K562 (cell line): ENCODE measurements at regions not wholly inside any gene's neighbourhood (a gene's known extent, or its start where the extent isn't known, plus 50 kb on each side); places are given as distances from the start of the nearest gene placed in this dataset.

Experiments
- ATAC-seq: fragments of 200-7000 bp; cut with Tn5 transposase; 3 replicates; pipeline ENCODE4 v1.9.1; 2020; ENCODE audit warnings: moderate library complexity
- BruUV-seq: library from RNA; stranded (reverse); fragments of 400-500 nt; replicated peaks from 2 replicates; lab custom pipeline; 2021; lab: Mats Ljungman, UMichigan
- CTCF ChIA-PET: fragments of 300-600 bp; formaldehyde crosslinking; extraction: SDS; loops from one replicate; lab custom pipeline; 2021; ENCODE audit warnings: low intra/inter-chr PET ratio; lab: Yijun Ruan, JAX
- POLR2A ChIA-PET: fragments of 300-600, 350-650 bp; sonication (Branson Sonifier 250); formaldehyde crosslinking; extraction: SDS; loops from one replicate; lab custom pipeline; 2021; ENCODE audit warnings: antibody characterized with exemption, inconsistent platforms; lab: Yijun Ruan, JAX
- DNase-seq, 4 experiments: peaks; one replicate each; pipeline versions ENCODE4 v3.0.0 to v3.0.0-alpha.2; 2011 to 2018; ENCODE audit warnings: low spot score in 3 of 4, mixed read lengths in 3 of 4; ENCODE audit errors: extremely low read depth in 1 of 4
- FAIRE-seq: peaks from 2 replicates; lab custom pipeline; 2011; peaks lifted over from hg19 to GRCh38; lab: Jason Lieb, UNC
- H2AFZ ChIP-seq: 2 replicates; pipeline ENCODE4 v1.6.0; 2011; ENCODE audit warnings: low read depth, low read length, control low read depth, inconsistent platforms
- H3K27ac ChIP-seq: fragments of 200-600 bp; 3 replicates; pipeline ENCODE4 v1.8.0; 2011; ENCODE audit warnings: low read depth, mild to moderate bottlenecking, control low read depth, inconsistent platforms, low read length, moderate library complexity, mixed read lengths; ENCODE audit errors: extremely low read depth
- H3K27me3 ChIP-seq, 2 experiments: fragments of 300-600 bp in 1 of 2; 2 replicates in 1 of 2; 3 replicates in 1 of 2; pipeline versions ENCODE4 v1.6.0 to v1.8.0; 2011; ENCODE audit warnings: inconsistent platforms in 2 of 2, low read length in 2 of 2, mild to moderate bottlenecking in 1 of 2, mixed read lengths in 1 of 2, moderate library complexity in 1 of 2; ENCODE audit not compliant: control insufficient read depth in 2 of 2, insufficient read depth in 2 of 2
- H3K36me3 ChIP-seq: fragments of 300-600 bp; 3 replicates; pipeline ENCODE4 v1.8.0; 2011; ENCODE audit warnings: mild to moderate bottlenecking, low read length, inconsistent platforms; ENCODE audit not compliant: control insufficient read depth, insufficient read depth
- H3K4me1 ChIP-seq, 2 experiments: fragments of 200-600 bp in 1 of 2; replicated peaks in 1 of 2; 2 replicates in 1 of 2; 3 replicates in 1 of 2; pipeline versions ENCODE4 v1.5.1 to v1.8.0; 2011; ENCODE audit warnings: inconsistent platforms in 2 of 2, low read length in 2 of 2, mild to moderate bottlenecking in 1 of 2, mixed read lengths in 1 of 2, moderate library complexity in 1 of 2; ENCODE audit not compliant: control insufficient read depth in 2 of 2, insufficient read depth in 2 of 2
- H3K4me2 ChIP-seq: 2 replicates; pipeline ENCODE4 v1.6.1; 2011; ENCODE audit warnings: low read length, control low read depth, inconsistent platforms, mixed read lengths; ENCODE audit not compliant: insufficient read depth
- H3K4me3 ChIP-seq: fragments of 200-600 bp; sonication (generic), shearing (Covaris generic); 2 replicates; pipeline ENCODE4 v1.5.1; 2016; ENCODE audit warnings: control low read depth, inconsistent platforms
- H3K79me2 ChIP-seq: fragments of 200-600 bp; 3 replicates; pipeline ENCODE4 v1.8.0; 2011; ENCODE audit warnings: low read length, inconsistent platforms; ENCODE audit not compliant: control insufficient read depth, insufficient read depth
- H3K9ac ChIP-seq, 2 experiments: 2 replicates each; pipeline versions ENCODE4 v1.6.0 to v1.6.1; 2011; ENCODE audit warnings: low read depth in 2 of 2, low read length in 2 of 2, control low read depth in 1 of 2, inconsistent platforms in 1 of 2, mild to moderate bottlenecking in 1 of 2, mixed read lengths in 1 of 2; ENCODE audit not compliant: insufficient read depth in 1 of 2
- H3K9me1 ChIP-seq: one replicate; pipeline ENCODE4 v1.6.0; 2011; ENCODE audit warnings: inconsistent platforms, mild to moderate bottlenecking, low read length, moderate library complexity; ENCODE audit not compliant: control insufficient read depth, insufficient read depth
- H3K9me3 ChIP-seq: replicated peaks from 2 replicates; pipeline ENCODE4 v1.5.1; 2011; ENCODE audit warnings: low read depth, low read length, inconsistent platforms; ENCODE audit not compliant: control insufficient read depth, insufficient read depth
- H4K20me1 ChIP-seq: replicated peaks from 2 replicates; pipeline ENCODE4 v1.6.1; 2011; ENCODE audit warnings: low read length, inconsistent platforms, mixed read lengths; ENCODE audit not compliant: control insufficient read depth, insufficient read depth
- ADNP ChIP-seq: fragments of 200-800 bp; sonication (Bioruptor generic); IDR thresholded peaks from 2 replicates; pipeline ENCODE4 v1.6.1; 2016; ENCODE audit warnings: missing genetic modification characterization, missing compliant biosample characterization
- DPF2 ChIP-seq: fragments of 450-650 bp; IDR thresholded peaks from 2 replicates; pipeline ENCODE4 v1.6.1; 2016
- FIP1L1 ChIP-seq: fragments of 200-400 bp; formaldehyde crosslinking; IDR thresholded peaks from 2 replicates; pipeline ENCODE4 v1.6.1; 2018; ENCODE audit warnings: mild to moderate bottlenecking, low read depth, low read length; ENCODE audit not compliant: poor library complexity, severe bottlenecking
- PRMT5 ChIP-seq: sonication (generic); formaldehyde crosslinking; IDR thresholded peaks from 2 replicates; pipeline ENCODE4 v1.5.0; 2020; ENCODE audit warnings: missing genetic modification reagents
- TAF7 ChIP-seq: fragments of 450-650 bp; IDR thresholded peaks from 2 replicates; pipeline ENCODE4 v1.6.1; 2016; ENCODE audit warnings: missing genetic modification characterization, missing compliant biosample characterization
- TCF7L2 ChIP-seq: fragments of 150-350 bp; IDR thresholded peaks from 2 replicates; pipeline ENCODE4 v1.6.1; 2016; ENCODE audit warnings: low read depth, mild to moderate bottlenecking, low read length, moderate library complexity
- TRIM24 ChIP-seq, 2 experiments: fragments of 450-650 bp; IDR thresholded peaks; 2 replicates each; pipeline ENCODE4 v1.6.1; 2016
- ZKSCAN1 ChIP-seq: fragments of 150-350 bp; IDR thresholded peaks from 2 replicates; pipeline ENCODE4 v1.6.1; 2016; ENCODE audit warnings: low read depth, low read length
- ZNF263 ChIP-seq: sonication (generic); formaldehyde crosslinking; IDR thresholded peaks from 2 replicates; pipeline ENCODE4 v1.8.0; 2022; ENCODE audit warnings: mild to moderate bottlenecking, missing genetic modification reagents, borderline replicate concordance
- ZNF274 ChIP-seq: IDR thresholded peaks from 2 replicates; pipeline ENCODE4 v1.6.1; 2011; ENCODE audit warnings: low read depth, mild to moderate bottlenecking, low read length, moderate library complexity, borderline replicate concordance
- ZNF3 ChIP-seq: fragments of 250-450 bp; sonication (Bioruptor Pico); IDR thresholded peaks from 2 replicates; pipeline ENCODE4 v1.5.0; 2021; ENCODE audit warnings: mild to moderate bottlenecking, moderate library complexity
- ZZZ3 ChIP-seq: fragments of 450-650 bp; IDR thresholded peaks from 2 replicates; pipeline ENCODE4 v1.6.1; 2016; ENCODE audit warnings: antibody characterized with exemption, mild to moderate bottlenecking, moderate library complexity
- WGBS: fragments of 100-300 bp; shearing (Covaris generic); methylation state at CpG from one replicate; pipeline ENCODE4 v1.1.6; 2016; ENCODE audit warnings: low coverage, mixed read lengths; ENCODE audit not compliant: insufficient coverage; ENCODE audit errors: missing lambda C conversion rate; 5-methylcytosine and 5-hydroxymethylcytosine counted together
- in situ Hi-C: fragments of 300-500 bp; cut with MboI; formaldehyde crosslinking; loops from 4 replicates; pipeline ENCODE4 v1.15.0; 2018; ENCODE audit warnings: inconsistent platforms, mixed read lengths
- intact Hi-C: fragments of 100-400 bp; cut with micrococcal nuclease; formaldehyde crosslinking; loops from 2 replicates; pipeline ENCODE4 v1.14.2; 2022
- TF ChIP-seq, protein P1 (sequence below): fragments of 250-450 bp; sonication (Bioruptor Pico); IDR thresholded peaks from 2 replicates; pipeline ENCODE4 v1.4.0; 2020; ENCODE audit warnings: mild to moderate bottlenecking
- TF ChIP-seq, protein P2 (sequence below): fragments of 250-450 bp; sonication (Bioruptor Pico); IDR thresholded peaks from 2 replicates; pipeline ENCODE4 v1.4.0; 2020; ENCODE audit warnings: mild to moderate bottlenecking, moderate library complexity
- TF ChIP-seq, protein P3 (sequence below): sonication (generic); formaldehyde crosslinking; IDR thresholded peaks from 2 replicates; pipeline ENCODE4 v1.8.1; 2023; ENCODE audit warnings: mild to moderate bottlenecking, missing genetic modification reagents
- TF ChIP-seq, protein P4 (sequence below): fragments of 250-450 bp; sonication (Bioruptor Pico); IDR thresholded peaks from 2 replicates; pipeline ENCODE4 v1.8.0; 2021; ENCODE audit warnings: borderline replicate concordance, mild to moderate bottlenecking, moderate library complexity; ENCODE audit not compliant: poor library complexity, severe bottlenecking

DNA sequence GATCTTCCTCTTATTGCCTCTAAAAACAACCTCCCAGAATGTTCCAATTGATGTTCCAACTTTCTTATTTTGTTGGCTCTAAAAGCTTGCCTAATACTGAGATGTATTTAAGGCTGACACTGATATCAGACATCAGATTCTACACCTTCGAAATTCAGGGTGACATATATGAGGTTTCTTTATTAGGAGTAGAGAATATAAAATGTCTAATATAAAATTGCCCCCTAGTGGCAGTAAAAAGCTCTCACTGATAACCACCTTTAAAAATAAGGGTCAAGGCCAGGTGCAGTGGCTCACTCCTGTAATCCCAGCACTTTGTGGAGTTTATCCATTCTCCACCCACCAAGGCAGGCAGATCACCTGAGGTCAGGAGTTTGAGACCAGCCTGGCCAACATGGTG lies 789.7 kb upstream of the SLC39A10 start:
- Histone ChIP-seq H3K9me3 (no peaks in the 10 kb centered on the region), H3K9ac (no peak overlapping the region), H3K79me2 (no peaks in the 10 kb centered on the region), H2AFZ (no peak overlapping the region), H3K9me1 (no peaks in the 10 kb centered on the region), H4K20me1 (no peaks in the 10 kb centered on the region), H3K27ac (no peak overlapping the region), H3K4me3 (no peak overlapping the region), H3K4me2 (no peak overlapping the region), H3K36me3 (no peaks in the 10 kb centered on the region), H3K4me1 (no peaks in the 10 kb centered on the region), H3K27me3 (no peaks in the 10 kb centered on the region)
- BruUV-seq, result no TSS peak
- intact Hi-C loops, result no loop called here
- DNase-seq, result peak in 1 of 4 experiments; percentile 1
- CTCF ChIA-PET, result no interaction called here
- 0% methylated on average over 1 of the region's 1 CpG for WGBS
- in situ Hi-C loops, result no loop called here
- no peak for FAIRE-seq
- POLR2A ChIA-PET, result no interaction called here
- ATAC-seq, result no peak
- TF ChIP-seq TCF7L2 (no peak), DPF2 (no peak), TAF7 (tag) (no peak), ZNF3 (CRISPR knock-in tag) (no peak), PRMT5 (no peak), ZKSCAN1 (no peak), FIP1L1 (no peak), ADNP (tag) (no peak), TRIM24 (IDR thresholded peaks at IDR 0.05) (no peak), ZNF263 (no peak), ZNF274 (no peak), ZZZ3 (no peak)
- TF ChIP-seq, protein P1, sequence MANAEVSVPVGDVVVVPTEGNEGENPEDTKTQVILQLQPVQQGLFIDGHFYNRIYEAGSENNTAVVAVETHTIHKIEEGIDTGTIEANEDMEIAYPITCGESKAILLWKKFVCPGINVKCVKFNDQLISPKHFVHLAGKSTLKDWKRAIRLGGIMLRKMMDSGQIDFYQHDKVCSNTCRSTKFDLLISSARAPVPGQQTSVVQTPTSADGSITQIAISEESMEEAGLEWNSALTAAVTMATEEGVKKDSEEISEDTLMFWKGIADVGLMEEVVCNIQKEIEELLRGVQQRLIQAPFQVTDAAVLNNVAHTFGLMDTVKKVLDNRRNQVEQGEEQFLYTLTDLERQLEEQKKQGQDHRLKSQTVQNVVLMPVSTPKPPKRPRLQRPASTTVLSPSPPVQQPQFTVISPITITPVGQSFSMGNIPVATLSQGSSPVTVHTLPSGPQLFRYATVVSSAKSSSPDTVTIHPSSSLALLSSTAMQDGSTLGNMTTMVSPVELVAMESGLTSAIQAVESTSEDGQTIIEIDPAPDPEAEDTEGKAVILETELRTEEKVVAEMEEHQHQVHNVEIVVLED (CRISPR knock-in tag), result no peak
- TF ChIP-seq, protein P2, sequence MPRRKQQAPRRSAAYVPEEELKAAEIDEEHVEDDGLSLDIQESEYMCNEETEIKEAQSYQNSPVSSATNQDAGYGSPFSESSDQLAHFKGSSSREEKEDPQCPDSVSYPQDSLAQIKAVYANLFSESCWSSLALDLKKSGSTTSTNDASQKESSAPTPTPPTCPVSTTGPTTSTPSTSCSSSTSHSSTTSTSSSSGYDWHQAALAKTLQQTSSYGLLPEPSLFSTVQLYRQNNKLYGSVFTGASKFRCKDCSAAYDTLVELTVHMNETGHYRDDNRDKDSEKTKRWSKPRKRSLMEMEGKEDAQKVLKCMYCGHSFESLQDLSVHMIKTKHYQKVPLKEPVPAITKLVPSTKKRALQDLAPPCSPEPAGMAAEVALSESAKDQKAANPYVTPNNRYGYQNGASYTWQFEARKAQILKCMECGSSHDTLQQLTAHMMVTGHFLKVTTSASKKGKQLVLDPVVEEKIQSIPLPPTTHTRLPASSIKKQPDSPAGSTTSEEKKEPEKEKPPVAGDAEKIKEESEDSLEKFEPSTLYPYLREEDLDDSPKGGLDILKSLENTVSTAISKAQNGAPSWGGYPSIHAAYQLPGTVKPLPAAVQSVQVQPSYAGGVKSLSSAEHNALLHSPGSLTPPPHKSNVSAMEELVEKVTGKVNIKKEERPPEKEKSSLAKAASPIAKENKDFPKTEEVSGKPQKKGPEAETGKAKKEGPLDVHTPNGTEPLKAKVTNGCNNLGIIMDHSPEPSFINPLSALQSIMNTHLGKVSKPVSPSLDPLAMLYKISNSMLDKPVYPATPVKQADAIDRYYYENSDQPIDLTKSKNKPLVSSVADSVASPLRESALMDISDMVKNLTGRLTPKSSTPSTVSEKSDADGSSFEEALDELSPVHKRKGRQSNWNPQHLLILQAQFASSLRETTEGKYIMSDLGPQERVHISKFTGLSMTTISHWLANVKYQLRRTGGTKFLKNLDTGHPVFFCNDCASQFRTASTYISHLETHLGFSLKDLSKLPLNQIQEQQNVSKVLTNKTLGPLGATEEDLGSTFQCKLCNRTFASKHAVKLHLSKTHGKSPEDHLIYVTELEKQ (CRISPR knock-in tag), result no peak
- TF ChIP-seq, protein P3, sequence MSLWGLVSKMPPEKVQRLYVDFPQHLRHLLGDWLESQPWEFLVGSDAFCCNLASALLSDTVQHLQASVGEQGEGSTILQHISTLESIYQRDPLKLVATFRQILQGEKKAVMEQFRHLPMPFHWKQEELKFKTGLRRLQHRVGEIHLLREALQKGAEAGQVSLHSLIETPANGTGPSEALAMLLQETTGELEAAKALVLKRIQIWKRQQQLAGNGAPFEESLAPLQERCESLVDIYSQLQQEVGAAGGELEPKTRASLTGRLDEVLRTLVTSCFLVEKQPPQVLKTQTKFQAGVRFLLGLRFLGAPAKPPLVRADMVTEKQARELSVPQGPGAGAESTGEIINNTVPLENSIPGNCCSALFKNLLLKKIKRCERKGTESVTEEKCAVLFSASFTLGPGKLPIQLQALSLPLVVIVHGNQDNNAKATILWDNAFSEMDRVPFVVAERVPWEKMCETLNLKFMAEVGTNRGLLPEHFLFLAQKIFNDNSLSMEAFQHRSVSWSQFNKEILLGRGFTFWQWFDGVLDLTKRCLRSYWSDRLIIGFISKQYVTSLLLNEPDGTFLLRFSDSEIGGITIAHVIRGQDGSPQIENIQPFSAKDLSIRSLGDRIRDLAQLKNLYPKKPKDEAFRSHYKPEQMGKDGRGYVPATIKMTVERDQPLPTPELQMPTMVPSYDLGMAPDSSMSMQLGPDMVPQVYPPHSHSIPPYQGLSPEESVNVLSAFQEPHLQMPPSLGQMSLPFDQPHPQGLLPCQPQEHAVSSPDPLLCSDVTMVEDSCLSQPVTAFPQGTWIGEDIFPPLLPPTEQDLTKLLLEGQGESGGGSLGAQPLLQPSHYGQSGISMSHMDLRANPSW (CRISPR knock-in tag), result no peak
- TF ChIP-seq, protein P4, sequence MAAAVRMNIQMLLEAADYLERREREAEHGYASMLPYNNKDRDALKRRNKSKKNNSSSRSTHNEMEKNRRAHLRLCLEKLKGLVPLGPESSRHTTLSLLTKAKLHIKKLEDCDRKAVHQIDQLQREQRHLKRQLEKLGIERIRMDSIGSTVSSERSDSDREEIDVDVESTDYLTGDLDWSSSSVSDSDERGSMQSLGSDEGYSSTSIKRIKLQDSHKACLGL (CRISPR knock-in tag), result no peak
